GF-D8 (cell line): ENCODE measurements at regions not wholly inside any gene's neighbourhood (a gene's known extent, or its start where the extent isn't known, plus 50 kb on each side); places are given as distances from the start of the nearest gene placed in this dataset.

Experiments
- DNase-seq: peaks from one replicate; lab custom pipeline; 2025; lab: John Stamatoyannopoulos, UW

- DNase-seq, result no peak
Measured at GRCh38 chr20:63128367-63128766, 87.6 kb downstream of the YTHDF1 start.

- no peak for DNase-seq
Measured at GRCh38 chr20:63127700-63128364, 88.1 kb downstream of the YTHDF1 start.

GRCh38 chr20:63126876-63127699 lies 88.8 kb downstream of the YTHDF1 start:
- DNase-seq, result no peak

GRCh38 chr20:63125838-63126601 lies 89.9 kb downstream of the YTHDF1 start:
- no peak for DNase-seq

GRCh38 chr20:63125581-63125837 lies 90.4 kb downstream of the YTHDF1 start:
- no peak for DNase-seq

GRCh38 chr20:63124782-63125580 lies 91.0 kb downstream of the YTHDF1 start:
- no peak for DNase-seq

GRCh38 chr20:63124092-63124781 lies 91.7 kb downstream of the YTHDF1 start:
- no peak for DNase-seq

GRCh38 chr20:63123331-63123741 lies 92.6 kb downstream of the YTHDF1 start:
- no peak for DNase-seq

GRCh38 chr20:63122626-63123025 lies 93.3 kb downstream of the YTHDF1 start:
- no peak for DNase-seq

GRCh38 chr20:63121749-63122405 lies 94.1 kb downstream of the YTHDF1 start:
- DNase-seq, result no peak

- DNase-seq, result no peak
Measured at GRCh38 chr20:63121246-63121645, 94.7 kb downstream of the YTHDF1 start.

- DNase-seq, result no peak
Measured at GRCh38 chr20:63120808-63121090, 95.2 kb downstream of the YTHDF1 start.

- no peak for DNase-seq
Measured at GRCh38 chr20:63119963-63120807, 95.7 kb downstream of the YTHDF1 start.

GRCh38 chr20:63119121-63119962 lies 96.6 kb downstream of the YTHDF1 start:
- no peak for DNase-seq

- DNase-seq, result no peak
Measured at GRCh38 chr20:63118303-63119120, 97.4 kb downstream of the YTHDF1 start.

- no peak for DNase-seq
Measured at GRCh38 chr20:63117661-63118302, 98.1 kb downstream of the YTHDF1 start.

GRCh38 chr20:63117151-63117550 lies 98.8 kb downstream of the YTHDF1 start:
- DNase-seq, result no peak
